ENCODE measurements at regions not wholly inside any gene's neighbourhood (a gene's known extent, or its start where the extent isn't known, plus 50 kb on each side); places are given as distances from the start of the nearest gene placed in this dataset.
"Not testable (repeated sequence)": the region's sequence is repeated elsewhere in the genome, so short reads cannot be mapped to it uniquely, and the experiment has no call there.

DNA sequence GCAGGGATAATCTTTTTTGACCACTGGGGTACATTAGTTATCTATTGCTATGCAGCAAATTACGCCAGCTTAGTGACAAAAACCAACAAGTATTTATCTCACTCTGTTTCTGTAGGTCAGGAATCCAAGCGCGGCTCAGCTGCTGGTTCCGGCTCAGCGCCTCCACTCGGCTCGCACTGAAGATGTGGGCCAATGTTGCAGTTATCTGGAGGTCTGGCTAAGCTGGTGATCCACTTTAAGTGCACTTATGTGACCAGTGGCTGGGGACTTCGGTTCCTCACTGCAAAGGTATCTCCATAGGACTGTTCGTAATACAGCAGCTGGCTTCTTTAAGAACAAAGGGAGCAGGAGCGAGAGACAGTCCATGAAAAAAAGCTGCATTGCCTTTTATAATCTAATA lies 591.9 kb downstream of the TMEM182 start:
- no peak overlapping the region for H3K4me3 ChIP-seq (ENCODE audit: low read depth, low read length)
- DNase-seq (ENCODE audit: low read depth), result no peak

DNA sequence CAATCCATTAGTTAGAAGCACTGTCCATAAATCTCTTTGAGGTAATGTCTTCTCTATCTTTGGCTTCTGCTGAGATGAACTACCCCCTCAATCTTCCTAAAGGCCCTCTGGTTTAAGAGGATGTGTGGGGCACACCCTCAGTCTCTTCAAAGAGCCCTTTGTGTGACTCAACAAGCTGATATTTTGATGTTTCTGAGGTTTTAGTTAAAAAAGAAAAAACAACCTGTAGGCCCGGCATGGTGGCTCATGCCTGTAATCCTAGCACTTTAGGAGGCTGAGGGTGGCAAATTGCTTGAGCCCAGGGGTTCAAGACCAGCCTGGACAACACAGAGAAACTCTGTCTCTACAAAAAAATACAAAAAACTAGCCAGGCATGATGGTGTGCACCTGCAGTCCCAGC lies 593.5 kb downstream of the TMEM182 start:
- DNase-seq (ENCODE audit: low read depth), result no peak
- H3K4me3 ChIP-seq (ENCODE audit: low read depth, low read length), result no peak overlapping the region

DNA sequence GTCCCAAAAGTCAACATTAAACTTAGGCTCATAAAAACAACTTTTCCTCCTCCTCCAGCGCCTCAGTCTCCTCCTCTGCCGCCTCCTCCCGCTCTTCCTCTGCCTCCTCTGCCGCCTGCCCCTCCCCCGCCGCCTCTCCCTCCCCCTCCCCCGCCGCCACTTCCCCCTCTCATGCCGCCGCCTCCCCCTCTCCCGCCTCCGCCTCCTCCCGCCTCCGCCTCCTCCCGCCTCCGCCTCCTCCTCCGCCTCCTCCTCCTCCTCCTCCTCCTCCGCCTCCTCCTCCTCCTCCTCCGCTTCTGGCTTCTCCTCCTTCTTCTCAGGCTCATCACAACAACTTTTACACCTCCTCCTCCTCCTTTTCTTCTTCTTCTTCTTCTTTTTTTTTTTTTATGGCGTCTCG lies 599.9 kb downstream of the TMEM182 start:
- H3K4me3 ChIP-seq (ENCODE audit: low read depth, low read length), result no peak overlapping the region
- DNase-seq (ENCODE audit: low read depth), result no peak

DNA sequence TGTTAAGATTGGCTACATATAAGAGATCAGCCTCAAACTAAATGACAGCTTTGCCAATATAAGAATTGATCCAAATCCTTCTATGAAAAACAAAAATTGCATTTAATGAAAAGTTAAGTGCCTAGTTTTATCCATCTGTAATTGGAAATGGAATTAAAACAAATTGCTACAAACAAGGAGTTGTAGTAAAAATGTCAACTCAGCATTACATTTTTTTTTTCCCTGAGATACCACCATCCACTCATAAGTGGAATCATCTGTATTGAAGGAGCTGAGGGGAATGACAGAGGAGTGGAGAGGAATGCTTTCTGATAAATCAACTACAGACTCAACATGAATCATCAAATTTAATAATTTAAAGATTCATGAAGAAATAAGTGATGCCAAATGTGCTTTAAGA lies 601.8 kb downstream of the TMEM182 start:
- no peak for DNase-seq (ENCODE audit: low read depth)
- no peak overlapping the region for H3K4me3 ChIP-seq (ENCODE audit: low read depth, low read length)

DNA sequence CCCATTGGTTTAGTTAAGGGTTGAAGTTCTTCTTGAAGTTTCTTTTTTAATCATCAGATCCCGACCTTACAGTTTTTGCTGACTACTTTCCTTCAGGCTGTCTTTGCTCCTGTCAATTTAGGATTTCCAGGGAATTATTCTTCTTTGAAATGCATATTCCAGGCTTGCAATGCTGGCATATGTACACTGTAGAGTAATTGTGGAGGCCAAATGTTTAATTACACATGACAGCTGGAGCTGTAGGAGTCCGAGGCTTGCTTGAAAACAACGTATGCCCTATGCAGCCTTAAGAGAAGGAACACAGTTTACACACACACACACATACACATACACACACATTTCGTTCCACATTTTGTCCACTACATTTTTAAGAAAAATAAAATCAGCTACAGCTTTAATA lies 602.3 kb downstream of the TMEM182 start:
- no peak overlapping the region for H3K4me3 ChIP-seq (ENCODE audit: low read depth, low read length)
- no peak for DNase-seq (ENCODE audit: low read depth)

DNA sequence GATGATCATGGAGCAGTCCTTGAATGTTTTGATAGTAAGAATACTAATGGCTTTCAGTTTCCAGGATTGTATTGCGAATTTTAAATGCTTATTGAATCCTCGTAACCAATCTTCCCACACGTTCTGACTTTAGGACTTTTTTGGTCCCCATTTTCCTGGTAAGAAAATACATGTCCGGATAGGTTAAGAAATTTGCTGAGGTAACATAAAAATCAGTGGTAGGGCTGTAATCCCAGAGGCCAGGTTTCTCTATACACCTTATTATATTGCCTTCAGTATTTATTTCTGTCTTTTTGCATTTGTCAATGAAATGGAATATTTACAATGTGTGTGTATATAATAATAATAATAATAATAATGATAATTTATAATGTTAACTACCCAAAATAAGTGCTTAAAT lies 603.2 kb downstream of the TMEM182 start:
- H3K4me3 ChIP-seq (ENCODE audit: low read depth, low read length), result no peak overlapping the region
- DNase-seq (ENCODE audit: low read depth), result no peak

DNA sequence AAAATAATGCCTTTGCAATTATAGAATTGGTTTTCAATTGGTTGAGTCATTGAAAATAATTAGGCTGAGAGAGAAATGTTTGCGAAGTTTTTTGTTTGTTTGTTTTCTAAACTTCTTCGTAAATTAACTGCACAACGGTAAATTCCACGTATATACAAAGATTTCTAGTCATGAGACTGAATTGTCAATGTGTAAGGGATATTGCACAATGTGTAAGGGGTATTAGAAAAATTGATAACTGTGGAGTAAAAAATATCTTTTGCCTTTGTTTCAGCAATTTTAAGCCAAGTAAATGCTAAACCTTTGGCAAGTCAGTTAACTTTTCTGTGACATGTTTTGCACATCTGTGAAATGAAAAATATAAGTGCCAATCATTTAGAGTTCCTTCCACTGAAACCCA lies 606.0 kb downstream of the TMEM182 start:
- DNase-seq (ENCODE audit: low read depth), result no peak
- no peak overlapping the region for H3K4me3 ChIP-seq (ENCODE audit: low read depth, low read length)

DNA sequence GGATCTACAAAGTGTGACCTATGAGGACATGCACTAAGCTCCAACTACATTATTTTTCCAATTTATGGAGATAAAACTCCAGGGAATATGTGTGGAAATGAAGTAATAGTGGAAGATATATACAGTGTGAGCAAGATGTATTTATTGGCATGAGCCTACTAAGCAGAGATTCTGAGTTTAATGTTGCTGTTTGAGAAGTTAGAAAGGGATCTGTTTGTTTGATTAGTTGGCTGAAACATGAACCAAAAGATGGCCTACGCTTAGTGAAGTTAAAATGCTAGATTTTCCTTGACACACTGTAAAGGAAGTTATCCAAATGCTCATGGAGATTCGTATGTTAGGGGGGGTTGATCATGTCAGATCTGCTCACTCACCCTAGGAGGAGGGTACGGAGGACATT lies 621.7 kb downstream of the TMEM182 start:
- H3K4me3 ChIP-seq (ENCODE audit: low read depth, low read length), result no peak overlapping the region
- DNase-seq (ENCODE audit: low read depth), result no peak

DNA sequence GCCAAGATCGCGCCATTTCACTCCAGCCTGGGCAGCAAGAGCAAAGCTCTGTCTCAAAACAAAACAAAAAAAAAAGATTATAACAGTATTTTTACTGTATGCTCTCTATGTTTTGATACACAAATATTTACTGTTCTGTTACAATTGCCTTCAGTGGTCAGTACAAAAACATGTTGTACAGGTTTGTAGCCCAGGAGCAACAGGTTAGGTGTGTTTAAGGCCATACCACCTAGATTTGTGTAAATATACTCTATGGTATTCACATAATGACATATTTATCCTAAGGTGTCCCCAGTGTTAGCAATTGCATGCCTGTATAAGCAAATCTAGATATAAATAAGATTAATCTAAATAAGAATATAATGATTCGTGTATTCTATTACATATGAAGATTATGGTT lies 625.0 kb downstream of the TMEM182 start:
- no peak for DNase-seq (ENCODE audit: low read depth)
- H3K4me3 ChIP-seq (ENCODE audit: low read depth, low read length), result no peak overlapping the region

DNA sequence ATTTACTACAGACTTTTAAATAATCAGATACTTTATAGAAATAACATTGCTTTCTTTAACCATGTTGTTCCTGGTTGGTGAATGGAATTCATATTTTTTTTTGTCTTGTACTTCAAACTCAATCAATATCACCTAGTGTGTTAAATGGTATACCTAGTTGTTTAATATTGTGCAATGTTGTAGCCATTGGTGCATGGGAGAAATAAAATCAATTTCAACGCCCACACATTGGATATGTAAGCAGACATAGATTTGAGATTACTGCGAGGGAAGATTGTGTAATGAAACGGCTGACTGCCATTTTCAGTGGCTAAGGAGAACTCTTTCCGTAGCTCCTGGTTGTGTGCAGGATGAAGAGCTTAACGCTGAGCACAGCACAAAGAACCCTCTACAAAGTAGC lies 626.1 kb downstream of the TMEM182 start:
- no peak overlapping the region for H3K4me3 ChIP-seq (ENCODE audit: low read depth, low read length)
- no peak for DNase-seq (ENCODE audit: low read depth)

DNA sequence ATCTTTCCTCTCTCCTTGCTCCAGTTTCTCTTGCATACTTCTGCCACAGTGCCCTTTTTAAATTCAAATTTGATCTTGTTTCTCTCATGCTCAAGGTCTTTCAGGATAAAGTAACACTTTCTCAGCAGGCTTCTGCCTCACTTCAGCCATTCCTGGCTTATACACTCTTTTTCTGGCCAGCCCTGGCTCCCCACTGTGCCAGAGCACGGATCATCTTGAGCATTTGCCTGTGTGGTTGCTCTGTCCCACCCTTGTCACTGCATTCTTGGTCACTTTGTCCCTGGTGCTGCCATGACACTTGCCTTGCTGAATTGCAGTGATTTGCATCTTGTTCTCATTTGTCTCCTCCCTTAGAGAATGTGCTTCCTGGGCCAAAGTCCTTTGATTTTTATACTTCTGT lies 634.3 kb downstream of the TMEM182 start:
- no peak overlapping the region for H3K4me3 ChIP-seq (ENCODE audit: low read depth, low read length)
- DNase-seq (ENCODE audit: low read depth), result no peak

DNA sequence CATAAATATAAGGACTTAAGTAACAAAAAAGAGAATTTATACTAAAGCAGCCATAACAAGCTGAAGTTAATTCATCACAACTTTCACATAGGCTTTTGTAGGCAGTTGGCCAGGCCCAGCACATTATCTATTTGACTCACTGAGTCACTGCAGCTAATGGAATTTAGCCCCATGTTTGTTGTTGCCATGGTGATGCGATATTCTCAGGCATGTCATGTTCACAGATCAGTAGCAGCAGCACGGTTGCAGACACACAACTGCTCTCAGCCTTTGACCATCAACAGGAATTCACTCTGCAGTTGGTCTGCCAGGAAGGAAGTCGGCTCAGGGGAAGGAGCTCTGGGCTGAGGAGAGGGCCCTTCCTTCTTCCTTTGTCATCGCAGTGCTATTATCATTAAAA lies 639.8 kb downstream of the TMEM182 start:
- no peak overlapping the region for H3K4me3 ChIP-seq (ENCODE audit: low read depth, low read length)
- DNase-seq (ENCODE audit: low read depth), result no peak

DNA sequence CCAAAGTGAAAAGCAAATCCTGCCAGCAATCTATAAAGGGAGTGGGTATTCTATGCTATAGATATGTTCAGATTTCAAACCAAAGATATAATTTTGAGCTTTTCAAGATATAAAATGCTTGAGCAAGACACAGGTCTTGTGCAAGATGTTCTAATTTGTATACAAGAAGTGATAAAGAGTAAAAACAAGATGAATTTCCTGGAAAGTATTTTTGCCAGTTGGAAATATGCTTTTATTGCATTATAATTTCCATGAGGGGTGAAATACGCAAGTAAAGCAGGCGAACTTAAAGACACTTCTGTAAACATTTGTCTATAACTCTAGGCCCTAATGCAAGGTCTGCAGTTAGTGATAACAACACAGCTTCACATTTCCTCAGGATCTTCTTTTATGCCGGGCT lies 640.5 kb downstream of the TMEM182 start:
- no peak for DNase-seq (ENCODE audit: low read depth)

DNA sequence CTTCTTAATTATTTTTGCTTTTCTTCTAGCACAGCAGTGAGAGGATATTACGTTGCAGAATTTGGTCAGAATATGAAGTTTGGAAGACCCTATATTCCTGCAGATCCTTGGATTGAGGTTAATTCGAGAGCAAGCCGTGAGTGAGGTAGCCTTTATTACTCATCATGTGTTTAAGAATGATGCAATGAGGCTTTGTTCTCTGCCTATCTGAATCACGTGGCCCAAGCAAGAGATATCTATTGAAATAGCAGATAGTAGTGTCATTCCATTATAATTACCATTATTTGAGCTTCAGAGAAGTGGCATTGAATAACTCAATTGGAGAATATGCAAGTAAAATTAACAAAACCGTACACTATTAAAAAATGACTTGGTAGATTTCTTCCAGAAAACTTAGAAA lies 641.1 kb downstream of the TMEM182 start:
- no peak for DNase-seq (ENCODE audit: low read depth)
- H3K4me3 ChIP-seq (ENCODE audit: low read depth, low read length), result no peak overlapping the region

More for the DNA sequence above, 640.5 kb downstream of the TMEM182 start:
- H3K4me3 ChIP-seq (ENCODE audit: low read depth, low read length), result no peak overlapping the region

DNA sequence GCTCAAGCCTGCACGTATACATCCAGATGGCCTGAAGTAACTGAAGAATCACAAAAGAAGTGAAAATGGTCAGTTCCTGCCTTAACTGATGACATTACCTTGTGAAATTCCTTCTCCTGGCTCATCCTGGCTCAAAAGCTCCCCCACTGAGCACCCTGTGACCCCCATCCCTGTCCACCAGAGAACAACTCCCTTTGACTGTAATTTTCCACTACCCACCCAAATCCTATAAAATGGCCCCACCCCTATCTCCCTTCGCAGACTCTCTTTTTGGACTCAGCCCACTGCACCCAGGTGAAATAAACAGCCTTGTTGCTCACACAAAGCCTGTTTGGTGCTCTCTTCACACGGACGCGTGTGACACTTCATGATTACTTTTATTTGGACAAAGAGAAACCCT lies 641.6 kb downstream of the TMEM182 start:
- not testable (repeated sequence) for DNase-seq (ENCODE audit: low read depth)

DNA sequence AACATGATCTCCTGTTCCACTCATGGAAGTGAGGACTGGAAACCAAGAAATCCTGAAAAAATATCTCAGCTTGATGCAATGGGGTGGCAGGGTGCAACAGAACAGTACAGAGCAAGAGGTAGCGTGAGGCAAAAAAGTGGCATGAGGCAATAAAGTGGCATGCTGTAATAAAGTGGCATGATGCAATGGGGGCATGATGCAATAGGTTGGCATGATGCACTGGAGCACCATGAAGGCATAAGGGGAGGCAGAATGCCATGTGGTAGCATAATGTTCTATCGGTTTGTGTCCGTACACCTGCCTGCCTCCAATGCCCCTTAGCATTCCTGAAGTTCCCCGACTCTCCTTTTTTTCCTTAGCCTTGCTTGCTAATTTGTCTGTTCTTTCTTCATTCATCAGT lies 648.4 kb downstream of the TMEM182 start:
- no peak for DNase-seq (ENCODE audit: low read depth)
- H3K4me3 ChIP-seq (ENCODE audit: low read depth, low read length), result no peak overlapping the region

More for the DNA sequence above, 641.6 kb downstream of the TMEM182 start:
- H3K4me3 ChIP-seq (ENCODE audit: low read depth, low read length), result not testable (repeated sequence)

DNA sequence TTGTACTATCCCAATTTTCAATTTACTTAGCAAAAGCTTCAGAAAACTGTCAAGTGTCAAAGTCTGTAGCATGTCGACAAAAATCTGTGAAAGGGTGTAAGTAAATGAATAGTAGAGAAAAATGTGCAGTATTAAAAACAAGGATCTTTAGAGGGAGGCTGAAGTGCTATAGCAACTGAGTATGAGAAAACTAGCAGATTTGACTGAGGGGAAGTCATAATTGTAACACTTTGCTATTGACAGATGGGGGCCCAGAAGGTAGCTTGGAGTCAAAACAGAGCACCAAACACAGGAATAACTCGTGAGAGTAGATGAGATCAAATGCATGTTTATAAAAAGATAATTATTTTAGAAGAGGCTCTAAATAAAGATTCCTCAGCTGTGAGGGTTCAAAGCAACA lies 657.7 kb downstream of the TMEM182 start:
- no peak overlapping the region for H3K4me3 ChIP-seq (ENCODE audit: low read depth, low read length)
- DNase-seq (ENCODE audit: low read depth), result no peak

DNA sequence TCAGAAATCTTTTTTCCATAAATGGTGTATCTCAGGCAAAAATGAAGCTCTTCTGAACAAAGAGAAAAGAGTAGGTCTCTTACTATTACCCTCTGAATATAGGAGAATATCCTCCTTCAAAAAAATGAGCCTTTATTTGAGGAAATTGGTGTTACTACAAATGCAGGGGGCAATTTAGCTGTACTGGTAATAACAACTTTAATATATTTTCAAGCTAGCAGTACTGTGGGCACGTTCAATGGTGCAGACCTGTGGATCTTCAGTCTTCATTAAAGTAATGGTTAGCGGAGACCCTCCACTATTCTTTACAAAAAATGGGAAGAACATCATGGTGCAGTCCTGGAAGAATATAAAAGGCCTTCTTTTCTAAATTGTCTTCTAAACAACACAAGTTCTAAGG lies 661.3 kb downstream of the TMEM182 start:
- H3K4me3 ChIP-seq (ENCODE audit: low read depth, low read length), result no peak overlapping the region
- no peak for DNase-seq (ENCODE audit: low read depth)

DNA sequence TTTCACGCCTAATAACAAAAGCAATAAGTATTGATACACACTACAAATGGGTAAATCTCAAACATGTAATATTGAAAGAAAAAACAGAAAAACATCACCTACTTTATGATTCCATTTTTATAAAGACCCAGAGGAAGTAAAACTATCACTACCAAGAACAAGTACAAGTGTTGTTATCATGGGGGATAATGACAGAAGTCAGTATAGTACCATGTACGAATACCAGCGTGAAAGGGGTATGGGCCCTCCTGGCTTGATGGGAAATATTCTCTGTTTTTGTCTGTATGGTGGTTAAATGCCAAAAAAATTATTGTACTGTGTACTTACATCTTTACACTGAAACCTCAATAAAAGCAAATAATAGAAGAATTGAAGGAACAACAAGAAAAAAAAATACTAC lies 665.7 kb downstream of the TMEM182 start:
- no peak for DNase-seq (ENCODE audit: low read depth)
- no peak overlapping the region for H3K4me3 ChIP-seq (ENCODE audit: low read depth, low read length)

DNA sequence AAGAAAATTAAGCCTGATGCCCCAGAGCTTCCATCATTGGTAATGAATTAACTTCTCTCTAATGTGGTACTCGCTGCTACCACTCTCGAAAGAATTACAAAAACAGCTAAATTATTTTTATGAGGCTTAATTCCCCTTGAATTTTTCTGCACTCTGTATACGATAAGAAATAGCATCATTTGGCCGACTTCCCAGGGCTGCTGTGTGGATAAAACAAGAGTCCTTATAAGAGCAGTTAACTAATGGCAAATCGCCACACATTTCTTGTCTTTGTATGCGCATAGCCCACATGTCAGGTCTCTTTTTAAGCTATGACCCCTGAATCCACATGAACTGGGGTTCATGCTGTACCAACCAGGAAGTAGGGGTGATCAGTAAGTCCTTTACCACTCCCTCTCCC lies 668.4 kb downstream of the TMEM182 start:
- no peak for DNase-seq (ENCODE audit: low read depth)
- no peak overlapping the region for H3K4me3 ChIP-seq (ENCODE audit: low read depth, low read length)

DNA sequence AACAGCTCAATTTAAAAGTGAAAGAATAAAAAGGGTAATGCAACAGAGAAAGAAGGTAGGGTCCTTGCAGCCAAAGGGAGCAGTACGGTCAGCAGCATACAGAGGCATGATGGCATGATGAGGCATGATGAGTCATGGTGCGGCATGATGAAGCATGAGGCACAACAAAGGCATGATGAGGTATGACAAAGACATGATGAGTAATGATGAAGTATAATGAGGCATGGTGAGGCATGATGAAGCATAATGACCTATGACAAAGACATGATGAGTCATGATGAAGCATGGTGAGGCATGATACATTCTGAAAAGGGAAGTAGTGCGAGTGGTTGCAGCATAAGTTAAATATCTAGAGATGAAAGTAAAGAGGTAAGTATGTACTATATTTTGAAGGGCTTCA lies 673.2 kb downstream of the TMEM182 start:
- no peak overlapping the region for H3K4me3 ChIP-seq (ENCODE audit: low read depth, low read length)
- no peak for DNase-seq (ENCODE audit: low read depth)

DNA sequence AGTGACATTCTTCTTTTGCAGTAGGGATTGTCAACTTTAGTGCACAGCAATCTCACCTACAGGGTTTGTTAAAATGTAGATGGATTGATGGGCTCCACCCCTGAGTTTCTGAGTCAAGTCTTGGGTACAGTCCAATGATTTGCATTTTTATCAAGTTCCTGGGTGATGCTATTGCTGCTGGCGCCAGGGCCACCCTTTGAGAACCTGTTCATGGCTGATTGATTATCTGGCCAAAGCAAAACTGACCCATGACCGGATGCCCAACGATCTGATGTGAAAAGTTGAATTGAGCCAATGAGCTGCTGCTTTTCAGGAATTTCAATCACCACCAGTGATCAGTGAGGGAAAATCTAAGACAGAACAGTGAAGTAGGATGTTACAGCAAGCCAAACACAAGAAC lies 675.3 kb downstream of the TMEM182 start:
- DNase-seq (ENCODE audit: low read depth), result no peak
- H3K4me3 ChIP-seq (ENCODE audit: low read depth, low read length), result no peak overlapping the region

DNA sequence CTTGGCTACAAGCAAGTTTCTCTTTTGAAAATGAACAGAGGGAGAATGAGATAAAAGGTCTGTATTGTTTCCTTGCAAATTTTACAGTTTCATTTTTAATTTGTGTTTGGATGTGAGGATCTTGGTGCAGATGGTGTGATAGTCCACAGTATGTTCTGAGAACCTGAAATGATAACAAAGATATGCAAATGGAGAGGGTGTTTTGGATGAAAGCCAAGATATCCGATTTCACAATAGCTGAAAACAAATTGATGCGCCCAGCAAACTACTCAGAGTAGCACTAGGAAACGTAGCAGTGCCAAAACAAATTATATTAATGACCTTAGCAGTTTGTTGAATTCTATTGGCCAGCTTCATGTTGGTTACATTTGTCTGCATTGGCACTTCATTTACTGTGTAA lies 683.5 kb downstream of the TMEM182 start:
- H3K4me3 ChIP-seq (ENCODE audit: low read depth, low read length), result no peak overlapping the region
- no peak for DNase-seq (ENCODE audit: low read depth)
